ENCODE measurements at regions not wholly inside any gene's neighbourhood (a gene's known extent, or its start where the extent isn't known, plus 50 kb on each side); places are given as distances from the start of the nearest gene placed in this dataset.

- TF ChIP-seq CTCF (IDR thresholded peaks at IDR 0.05) (no peak), POLR2A (IDR thresholded peaks at IDR 0.05) (no peak)
Observed at GRCh38 chr4:85419103-85419502, 55.8 kb upstream of the ARHGAP24 start.

Measured in stomach (tissue), 4 donors.